ENCODE measurements at regions not wholly inside any gene's neighbourhood (a gene's known extent, or its start where the extent isn't known, plus 50 kb on each side); places are given as distances from the start of the nearest gene placed in this dataset.

- no peak for DNase-seq
Measured at GRCh38 chr15:96092186-96092585, 238.3 kb upstream of the NR2F2 start.

GRCh38 chr15:96093063-96093462, 237.4 kb upstream of the NR2F2 start:
- DNase-seq, result no peak

DNA sequence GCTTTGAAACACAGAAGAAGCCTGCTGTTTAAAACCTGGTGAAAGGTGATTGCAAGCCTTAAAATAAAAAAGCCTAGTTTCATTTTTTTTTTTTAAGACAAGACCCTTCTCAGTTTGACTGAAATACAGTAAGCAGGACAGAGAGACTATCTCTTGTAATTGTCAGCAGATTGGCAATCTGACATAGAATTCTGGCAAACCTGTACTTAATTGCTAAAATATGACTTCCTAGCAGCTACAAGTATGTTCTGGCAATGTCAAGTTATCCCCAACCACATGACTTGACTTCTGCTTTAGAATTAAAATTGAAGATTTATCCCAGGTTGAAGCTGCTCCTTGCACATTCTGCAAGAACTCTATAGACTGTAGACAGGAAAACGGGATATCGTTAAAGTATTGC, 232.8 kb upstream of the NR2F2 start:
- DNase-seq, result no peak

- no peak for DNase-seq
Measured at GRCh38 chr15:96102631-96103030, 227.9 kb upstream of the NR2F2 start.

DNA sequence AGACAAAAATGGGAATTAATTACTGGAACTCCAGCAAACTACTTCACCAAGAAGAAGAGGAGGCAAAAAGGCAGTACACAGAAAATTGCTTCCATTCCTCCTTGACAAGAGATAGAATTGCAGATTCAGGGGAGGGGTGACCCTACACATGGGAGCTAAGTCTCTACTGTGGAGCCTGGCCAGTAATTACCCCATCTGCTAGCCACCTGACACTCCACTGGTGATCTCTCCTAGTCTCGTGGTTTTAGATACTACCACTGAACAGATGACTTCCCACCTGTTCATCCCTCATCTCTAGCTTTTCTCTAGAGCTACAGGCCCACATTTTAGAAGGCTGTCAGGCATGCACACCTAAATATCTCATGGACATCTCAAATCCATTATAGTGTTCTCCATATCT, 224.3 kb upstream of the NR2F2 start:
- no peak for DNase-seq

DNA sequence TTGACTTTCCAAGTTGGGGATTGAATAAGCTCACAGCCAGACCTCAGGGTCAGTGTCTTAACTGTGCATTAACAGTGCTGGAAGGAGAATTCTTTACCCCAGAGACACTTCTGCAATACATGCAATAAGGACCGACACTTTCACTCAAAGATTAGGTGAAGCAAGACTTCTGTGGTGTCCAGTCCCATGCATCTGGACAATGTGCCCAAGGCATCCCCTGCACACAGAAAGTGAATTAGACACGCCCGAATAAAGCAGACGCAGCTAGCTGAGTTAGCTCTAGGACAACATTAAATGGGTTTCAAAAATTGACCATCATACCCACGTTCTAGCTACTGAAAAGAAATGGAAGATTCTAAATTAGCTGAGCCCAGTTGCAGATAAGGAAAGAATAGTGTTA, 223.9 kb upstream of the NR2F2 start:
- no peak for DNase-seq

DNA sequence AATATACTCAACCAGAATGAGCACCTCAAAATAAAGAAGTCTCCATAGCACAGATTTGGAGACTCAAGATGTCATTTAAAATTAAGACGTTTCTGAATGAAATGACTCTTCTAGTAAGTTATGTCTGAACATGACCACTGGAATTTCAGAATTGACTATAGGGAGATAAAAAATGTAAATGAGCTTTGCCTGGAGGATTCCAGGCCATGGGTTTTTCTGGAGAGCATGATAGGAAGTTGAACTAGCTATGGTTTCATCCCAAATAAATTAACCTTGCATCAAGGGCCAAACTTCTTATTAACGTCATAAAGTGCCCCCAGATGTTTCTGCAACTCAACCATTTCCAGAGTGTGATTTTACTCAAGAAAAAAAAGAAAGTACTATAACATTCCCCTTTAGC, 222.6 kb upstream of the NR2F2 start:
- no peak for DNase-seq

- no peak for DNase-seq
Measured at GRCh38 chr15:96108405-96108804, 222.1 kb upstream of the NR2F2 start.

DNA sequence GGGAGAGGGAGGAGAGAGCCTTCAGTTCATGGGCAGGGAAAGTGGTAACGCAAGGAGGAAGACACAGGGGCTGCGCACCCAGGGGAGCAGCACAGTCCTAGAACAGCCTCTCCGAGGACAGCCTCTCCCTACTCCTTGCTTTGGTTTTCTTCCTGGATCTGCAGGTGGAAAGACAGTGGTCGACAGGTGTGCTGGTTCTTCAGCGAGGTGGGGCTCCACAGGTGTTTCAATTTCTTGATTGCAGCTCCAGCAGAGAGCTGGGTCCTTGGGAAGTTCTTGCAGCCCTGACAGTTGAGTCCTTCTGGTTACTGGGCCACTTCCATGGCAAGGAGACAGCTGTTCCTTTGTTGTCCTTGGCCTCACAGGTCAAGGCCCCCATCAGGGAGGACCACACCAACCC, 220.7 kb upstream of the NR2F2 start:
- DNase-seq, result no peak

GRCh38 chr15:96112018-96112417, 218.5 kb upstream of the NR2F2 start:
- DNase-seq, result no peak

- no peak for DNase-seq
Measured at GRCh38 chr15:96115642-96116041, 214.9 kb upstream of the NR2F2 start.

DNA sequence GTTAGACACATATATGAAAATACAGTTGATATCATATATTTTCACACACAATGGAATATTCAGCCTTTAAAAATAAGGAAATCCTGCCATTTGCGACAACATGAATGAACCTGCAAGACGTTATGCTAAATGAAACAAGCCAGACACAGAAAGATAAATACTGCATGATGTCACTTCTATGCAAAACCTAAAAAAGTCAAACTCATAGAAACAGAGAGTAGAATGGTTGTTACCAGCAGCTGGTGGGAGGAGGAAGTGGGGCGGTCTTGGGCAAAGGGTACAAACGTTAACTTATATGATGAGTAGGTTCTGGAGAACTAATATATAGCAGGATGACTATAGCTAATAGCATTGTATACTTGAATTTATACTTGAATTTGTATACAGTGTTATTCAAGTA, 213.2 kb upstream of the NR2F2 start:
- no peak for DNase-seq

- DNase-seq, result no peak
Measured at GRCh38 chr15:96119734-96120133, 210.8 kb upstream of the NR2F2 start.

DNA sequence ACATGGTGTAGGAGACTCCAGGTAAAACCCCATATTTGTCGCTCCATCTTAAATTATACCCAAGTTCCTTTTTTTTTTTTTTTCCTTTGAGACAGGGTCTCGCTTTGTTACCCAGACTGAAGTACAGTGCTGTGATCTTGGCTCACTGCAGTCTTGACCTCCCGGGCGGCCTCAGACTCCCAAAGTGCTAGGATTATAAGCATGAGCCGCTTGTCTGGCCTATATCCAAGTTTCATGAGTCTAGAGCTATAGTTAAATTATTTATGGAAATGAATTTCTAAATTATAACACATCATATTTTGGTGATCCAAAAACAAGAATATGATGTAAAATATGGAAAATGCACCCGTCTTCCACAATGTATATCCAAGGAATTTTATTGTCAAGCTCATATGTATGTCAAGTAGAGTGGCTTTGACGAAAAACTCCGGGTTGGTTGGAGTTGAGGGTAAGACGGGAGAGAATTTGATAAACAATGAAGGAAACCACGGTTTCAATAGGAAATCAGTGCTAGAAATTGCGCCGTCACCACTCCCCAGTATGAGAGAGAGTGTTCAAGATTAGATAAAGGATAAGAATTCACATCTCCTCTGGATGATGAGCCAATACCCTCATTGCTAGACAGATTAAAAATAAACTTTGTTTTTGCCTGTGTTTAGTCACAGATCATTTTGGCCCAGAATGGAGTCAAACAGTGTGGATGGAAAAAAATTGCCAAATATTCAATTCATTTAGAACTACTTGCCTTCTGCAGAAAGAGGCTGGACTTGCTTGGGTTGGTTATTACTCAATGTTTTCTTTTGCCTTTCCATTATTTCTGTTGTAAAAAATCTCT, 209.2 kb upstream of the NR2F2 start:
- no peak for DNase-seq

DNA sequence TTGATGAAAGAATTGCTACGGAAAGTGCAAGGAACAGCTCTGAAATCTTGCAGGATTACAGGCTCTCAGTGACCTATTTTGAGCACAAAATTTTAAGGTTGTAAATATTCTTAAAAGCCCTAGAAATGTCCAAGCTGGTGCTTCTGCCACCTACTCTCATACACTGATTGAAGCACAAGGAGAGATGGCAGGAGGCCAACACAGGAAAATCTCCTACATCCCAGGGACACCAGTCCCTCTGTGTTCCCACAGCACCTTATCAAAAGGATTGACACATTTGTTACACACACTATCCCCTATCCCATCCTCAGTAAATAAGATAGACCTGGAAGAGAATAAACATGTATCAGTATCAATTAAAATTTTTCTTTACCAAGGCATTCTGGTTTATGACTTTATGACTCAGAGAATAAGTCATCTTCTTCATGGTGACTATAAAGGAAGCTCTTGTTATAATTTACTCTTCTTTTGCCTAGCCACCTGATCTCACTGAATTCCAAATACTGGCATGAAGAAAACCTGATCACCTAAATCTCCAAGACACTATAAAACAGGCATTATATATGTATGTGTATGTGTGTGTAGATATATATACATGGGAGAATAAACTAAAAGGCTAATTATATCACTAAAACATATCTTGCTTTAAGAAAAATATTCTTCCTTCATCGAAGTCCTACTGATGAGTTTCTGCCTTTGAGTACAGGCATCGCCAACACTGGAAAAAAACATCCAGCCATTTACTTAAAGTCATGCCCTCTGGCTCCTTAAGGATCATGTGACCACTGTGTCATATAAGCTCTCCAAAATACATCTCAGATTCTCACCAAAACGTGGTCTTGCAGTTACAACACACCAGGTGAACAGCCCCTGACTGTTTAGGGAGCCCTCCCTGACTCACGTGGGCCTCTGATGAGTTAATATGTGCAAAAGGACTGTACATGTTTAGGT, 208.1 kb upstream of the NR2F2 start:
- DNase-seq, result no peak

GRCh38 chr15:96123028-96123400, 207.5 kb upstream of the NR2F2 start:
- DNase-seq, result no peak

GRCh38 chr15:96123630-96124187, 206.8 kb upstream of the NR2F2 start:
- no peak for DNase-seq

- DNase-seq, result no peak
Measured at GRCh38 chr15:96124436-96124835, 206.1 kb upstream of the NR2F2 start.

- no peak for DNase-seq
Measured at GRCh38 chr15:96125721-96126415, 204.6 kb upstream of the NR2F2 start.

GRCh38 chr15:96126859-96127258, 203.6 kb upstream of the NR2F2 start:
- DNase-seq, result no peak

GRCh38 chr15:96130734-96131133, 199.8 kb upstream of the NR2F2 start:
- DNase-seq, result no peak

DNA sequence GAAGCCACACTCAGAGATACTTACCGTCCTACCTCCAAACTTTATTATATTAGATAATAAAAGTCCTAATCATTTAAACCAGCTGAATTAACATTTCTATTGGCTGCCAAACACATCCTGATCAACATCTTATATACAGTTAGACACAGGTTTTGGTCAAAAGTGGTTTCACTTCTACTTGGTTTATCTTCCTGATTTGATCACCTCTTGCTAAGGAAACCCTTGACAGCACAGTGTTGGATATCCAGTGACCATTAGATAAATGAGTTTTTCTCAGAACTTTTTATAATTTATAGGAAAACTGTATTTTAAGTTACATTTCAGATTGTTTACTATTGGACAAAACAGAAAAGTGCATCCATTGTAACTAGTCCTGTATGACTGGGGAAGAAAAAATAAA, 198.4 kb upstream of the NR2F2 start:
- no peak for DNase-seq

Data from T-helper 9 cell (primary cell).